ENCODE measurements at regions not wholly inside any gene's neighbourhood (a gene's known extent, or its start where the extent isn't known, plus 50 kb on each side); places are given as distances from the start of the nearest gene placed in this dataset.

DNA sequence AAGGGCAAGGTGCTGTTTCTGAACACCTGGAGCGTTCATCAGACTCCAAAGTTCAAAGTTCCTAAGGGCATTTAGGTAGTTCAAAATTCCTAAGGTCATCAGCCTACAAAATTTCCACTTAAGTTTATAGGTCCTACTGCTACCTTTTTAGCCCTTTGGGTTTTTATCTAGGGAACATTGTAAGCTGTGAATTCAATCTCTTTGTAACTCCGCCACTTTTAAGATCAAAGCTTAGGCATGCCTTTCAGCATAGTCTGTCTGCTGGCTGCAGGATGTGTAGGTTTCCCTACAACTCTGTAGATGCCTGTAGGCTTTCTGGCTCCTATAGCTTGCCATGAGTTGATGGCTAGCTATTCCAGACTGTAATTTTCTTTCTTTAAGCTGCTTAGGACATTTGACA, 291.6 kb downstream of the MAP2K6 start:
- no peak overlapping the region for H3K4me3 ChIP-seq (ENCODE audit: low read depth, low read length)
- TF ChIP-seq, protein P1, sequence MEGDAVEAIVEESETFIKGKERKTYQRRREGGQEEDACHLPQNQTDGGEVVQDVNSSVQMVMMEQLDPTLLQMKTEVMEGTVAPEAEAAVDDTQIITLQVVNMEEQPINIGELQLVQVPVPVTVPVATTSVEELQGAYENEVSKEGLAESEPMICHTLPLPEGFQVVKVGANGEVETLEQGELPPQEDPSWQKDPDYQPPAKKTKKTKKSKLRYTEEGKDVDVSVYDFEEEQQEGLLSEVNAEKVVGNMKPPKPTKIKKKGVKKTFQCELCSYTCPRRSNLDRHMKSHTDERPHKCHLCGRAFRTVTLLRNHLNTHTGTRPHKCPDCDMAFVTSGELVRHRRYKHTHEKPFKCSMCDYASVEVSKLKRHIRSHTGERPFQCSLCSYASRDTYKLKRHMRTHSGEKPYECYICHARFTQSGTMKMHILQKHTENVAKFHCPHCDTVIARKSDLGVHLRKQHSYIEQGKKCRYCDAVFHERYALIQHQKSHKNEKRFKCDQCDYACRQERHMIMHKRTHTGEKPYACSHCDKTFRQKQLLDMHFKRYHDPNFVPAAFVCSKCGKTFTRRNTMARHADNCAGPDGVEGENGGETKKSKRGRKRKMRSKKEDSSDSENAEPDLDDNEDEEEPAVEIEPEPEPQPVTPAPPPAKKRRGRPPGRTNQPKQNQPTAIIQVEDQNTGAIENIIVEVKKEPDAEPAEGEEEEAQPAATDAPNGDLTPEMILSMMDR (IDR thresholded peaks at IDR 0.05; ENCODE audit: borderline replicate concordance, insufficient read depth, low read depth, low read length): no peak

DNA sequence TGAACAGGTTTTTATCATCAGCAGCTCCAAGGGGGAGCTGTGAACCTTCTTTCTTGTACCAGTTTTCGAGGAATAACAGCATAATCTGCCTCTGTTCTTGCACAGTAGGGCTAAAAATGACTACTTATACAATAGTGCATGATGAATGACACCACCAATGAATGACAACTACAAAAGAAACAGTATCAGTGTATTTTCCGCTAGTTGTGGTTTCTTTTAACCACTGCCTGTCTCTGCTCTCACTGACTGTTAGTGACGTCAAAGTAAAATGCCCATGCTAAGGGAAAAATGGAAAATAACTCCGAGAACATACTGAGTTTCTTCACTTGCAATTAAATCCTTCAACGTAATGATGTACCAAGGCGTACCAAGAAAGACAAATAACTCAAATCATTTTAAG, 294.9 kb downstream of the MAP2K6 start:
- no peak overlapping the region for H3K4me3 ChIP-seq (ENCODE audit: low read depth, low read length)
- TF ChIP-seq, protein P1 (IDR thresholded peaks at IDR 0.05; ENCODE audit: borderline replicate concordance, insufficient read depth, low read depth, low read length): no peak

DNA sequence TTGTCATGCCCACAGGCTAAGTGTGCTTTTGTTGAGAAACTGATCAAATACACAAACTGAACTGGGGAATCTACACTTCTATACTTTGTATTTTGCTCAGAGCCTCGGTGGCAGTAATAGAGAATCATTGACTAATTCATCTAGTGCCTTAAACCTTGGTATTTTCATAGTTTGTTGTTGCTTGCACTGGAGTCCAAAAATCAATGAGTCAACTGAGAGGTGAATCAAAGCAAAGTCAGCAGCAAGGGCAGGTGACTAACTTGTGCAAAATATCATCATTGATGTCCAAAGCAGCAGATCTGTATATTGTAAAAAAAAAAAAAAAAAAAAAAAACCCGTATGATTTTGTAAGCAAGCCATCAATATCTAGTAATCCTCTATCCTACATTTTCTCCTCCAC, 296.4 kb downstream of the MAP2K6 start:
- TF ChIP-seq, protein P1 (IDR thresholded peaks at IDR 0.05; ENCODE audit: borderline replicate concordance, insufficient read depth, low read depth, low read length): no peak
- H3K4me3 ChIP-seq (ENCODE audit: low read depth, low read length): no peak overlapping the region

DNA sequence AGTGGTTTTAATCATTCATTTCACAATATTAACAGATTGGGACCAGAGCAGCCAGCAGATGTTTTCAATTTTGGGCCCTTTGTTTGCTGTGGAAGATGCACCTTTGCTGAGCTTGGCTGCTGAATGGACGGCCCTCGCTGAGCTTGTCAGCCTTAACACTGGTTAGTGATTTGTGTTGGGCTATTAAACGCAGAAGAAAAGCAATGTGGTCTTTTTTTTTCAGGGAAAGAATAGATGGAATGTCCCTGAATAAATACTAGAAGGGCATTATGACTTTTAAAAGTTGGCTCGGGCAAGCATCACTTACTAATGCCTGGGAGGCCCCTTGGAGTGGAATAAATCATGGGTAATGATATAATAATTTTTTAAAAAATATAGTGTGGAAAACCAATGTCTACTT, 297.0 kb downstream of the MAP2K6 start:
- no peak overlapping the region for H3K4me3 ChIP-seq (ENCODE audit: low read depth, low read length)
- TF ChIP-seq, protein P1 (IDR thresholded peaks at IDR 0.05; ENCODE audit: borderline replicate concordance, insufficient read depth, low read depth, low read length): no peak

DNA sequence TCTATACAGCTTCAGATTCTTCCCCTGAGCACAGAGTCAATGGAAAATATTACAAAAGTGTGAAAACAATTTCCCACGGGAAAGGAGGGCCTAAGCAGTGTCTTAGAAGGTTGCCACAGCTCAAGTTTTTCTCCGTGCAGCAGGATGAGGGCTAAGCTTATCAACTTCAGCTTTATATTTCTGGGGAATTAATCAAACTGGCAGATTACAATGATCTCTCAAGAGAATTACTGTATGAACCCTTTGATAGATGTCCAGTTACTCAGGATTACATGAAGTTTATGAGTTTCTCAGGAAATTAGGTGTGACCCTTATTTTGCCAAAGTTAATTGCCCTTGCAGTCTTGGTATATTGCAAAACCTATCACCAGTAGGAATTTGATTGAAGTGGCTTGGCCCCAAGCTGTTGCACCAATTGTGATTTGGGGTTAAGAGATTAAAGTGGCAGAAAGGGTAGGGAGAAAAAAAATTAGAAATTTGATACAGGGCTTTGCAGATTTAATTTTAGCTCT, 298.4 kb downstream of the MAP2K6 start:
- no peak overlapping the region for H3K4me3 ChIP-seq (ENCODE audit: low read depth, low read length)
- TF ChIP-seq, protein P1 (IDR thresholded peaks at IDR 0.05; ENCODE audit: borderline replicate concordance, insufficient read depth, low read depth, low read length): no peak

DNA sequence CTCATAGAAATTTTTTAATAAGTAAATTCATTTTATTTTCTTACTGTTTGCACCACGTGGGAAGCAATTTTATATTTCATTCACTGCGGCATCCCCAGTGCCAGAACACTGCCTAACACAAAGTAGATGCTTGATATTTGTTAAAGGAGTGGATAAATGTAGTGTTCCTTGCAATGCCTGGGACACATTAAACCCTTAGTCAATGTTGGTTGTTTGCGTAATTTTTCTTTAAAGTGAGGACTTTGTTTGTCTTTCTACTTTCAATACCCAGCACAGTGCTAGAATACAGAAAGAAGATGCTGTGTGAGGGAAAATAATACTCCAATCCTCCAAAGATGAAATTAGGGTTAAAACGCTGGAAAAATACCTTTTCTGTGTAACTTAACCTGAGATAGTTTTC, 299.3 kb downstream of the MAP2K6 start:
- TF ChIP-seq, protein P1 (IDR thresholded peaks at IDR 0.05; ENCODE audit: borderline replicate concordance, insufficient read depth, low read depth, low read length): no peak

DNA sequence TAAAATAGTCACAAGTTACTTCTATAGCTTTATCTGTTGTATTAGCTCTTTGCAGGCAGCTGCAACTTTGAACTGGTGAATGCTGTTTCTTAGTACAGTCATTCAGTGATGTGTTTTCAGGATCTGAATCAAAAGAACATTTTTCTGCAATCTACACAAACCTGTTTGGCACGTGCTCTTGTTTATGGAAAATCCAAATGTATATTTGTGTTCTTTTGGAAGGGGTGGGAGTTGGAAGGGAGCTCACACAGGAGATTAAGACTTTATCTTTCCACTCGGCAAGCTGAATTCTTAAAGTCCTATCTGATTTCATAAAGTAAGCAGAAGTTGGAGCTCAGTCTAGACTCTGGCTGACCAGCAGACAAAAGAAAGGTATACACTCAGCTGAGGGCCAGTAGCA, 300.2 kb downstream of the MAP2K6 start:
- no peak overlapping the region for H3K4me3 ChIP-seq (ENCODE audit: low read depth, low read length)
- TF ChIP-seq, protein P1 (IDR thresholded peaks at IDR 0.05; ENCODE audit: borderline replicate concordance, insufficient read depth, low read depth, low read length): no peak

More for the DNA sequence above, 299.3 kb downstream of the MAP2K6 start:
- H3K4me3 ChIP-seq (ENCODE audit: low read depth, low read length): no peak overlapping the region

All from GM12875 (cell line).